Activated CD4-positive, alpha-beta T cell treated with anti-CD3 and anti-CD28 coated beads, Interleukin-2, amount 10 ng/mL, durations not matched to agents 7 days and 5 days (primary cell): ENCODE measurements at regions not wholly inside any gene's neighbourhood (a gene's known extent, or its start where the extent isn't known, plus 50 kb on each side); places are given as distances from the start of the nearest gene placed in this dataset.
A peak's percentile ranks its signal among the peaks of the same experiment; 100 is the strongest.

Experiments used
- CTCF ChIA-PET: fragments of 350-600 bp; sonication (Branson Sonifier 250); formaldehyde crosslinking; loops from one replicate; lab custom pipeline; 2021; ENCODE audit warnings: antibody characterized with exemption; lab: Charles Lee
- POLR2A ChIA-PET: fragments of 350-600 bp; sonication (Branson Sonifier 250); formaldehyde crosslinking; loops from one replicate; lab custom pipeline; 2021; ENCODE audit warnings: antibody characterized with exemption; lab: Charles Lee
- DNase-seq: peaks from one replicate; pipeline ENCODE4 v3.0.0-alpha.2; 2020
- H3K27ac Mint-ChIP-seq: one replicate; pipeline ENCODE4 v1.8.0; 2021; ENCODE audit warnings: mild to moderate bottlenecking, moderate library complexity, mixed read lengths
- H3K27me3 Mint-ChIP-seq: one replicate; pipeline ENCODE4 v1.8.0; 2021; ENCODE audit warnings: mixed read lengths
- H3K36me3 Mint-ChIP-seq: one replicate; pipeline ENCODE4 v1.8.0; 2021; ENCODE audit warnings: low read depth, mixed read lengths
- H3K4me1 Mint-ChIP-seq: one replicate; pipeline ENCODE4 v1.8.0; 2021; ENCODE audit warnings: mixed read lengths
- H3K4me3 Mint-ChIP-seq: one replicate; pipeline ENCODE4 v1.8.0; 2021; ENCODE audit warnings: mild to moderate bottlenecking, moderate library complexity, mixed read lengths
- H3K9me3 Mint-ChIP-seq: one replicate; pipeline ENCODE4 v1.8.0; 2021; ENCODE audit warnings: mixed read lengths

DNA sequence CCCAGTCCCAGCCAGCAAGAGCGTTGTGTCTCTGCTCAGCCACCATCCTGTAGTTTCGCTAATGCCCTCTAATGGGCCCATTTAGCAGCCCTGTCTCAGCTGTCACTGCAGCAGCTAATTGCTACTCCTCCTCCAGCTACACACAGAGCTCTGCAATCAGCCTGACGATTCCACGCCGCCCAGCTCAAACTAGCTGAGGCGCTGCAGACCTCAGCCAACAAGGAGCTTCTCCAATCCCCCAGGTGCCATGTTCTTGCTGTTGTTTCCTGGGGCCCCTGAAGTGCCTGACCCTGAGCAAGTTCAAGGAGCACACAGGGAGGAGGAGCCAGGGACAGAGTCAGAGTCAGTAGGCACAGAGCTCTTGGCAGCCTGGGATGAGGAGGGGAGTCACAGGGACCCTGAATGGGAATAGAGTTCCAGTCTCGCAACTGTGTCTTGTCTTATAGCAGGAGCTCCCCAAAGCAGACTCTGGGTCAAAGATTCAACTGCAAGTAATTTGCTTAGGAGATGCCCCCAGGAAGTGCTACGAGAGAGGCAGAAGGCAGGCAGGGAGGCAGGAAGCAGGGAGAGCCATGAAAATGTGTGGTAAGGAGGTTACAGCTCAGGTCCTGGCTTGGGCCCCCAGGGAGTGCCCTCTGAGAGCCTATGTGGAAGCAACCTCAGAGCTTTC is 135.8 kb upstream of the UNC5B start:
- Mint-ChIP-seq H3K27me3 (no peaks in the 10 kb centered on the region), H3K4me1 (no peaks in the 10 kb centered on the region), H3K9me3 (no peaks in the 10 kb centered on the region), H3K4me3 (no peak overlapping the region), H3K36me3 (no peaks in the 10 kb centered on the region), H3K27ac (peak overlapping the region; percentile 9)
- no peak for DNase-seq
- ChIA-PET POLR2A (no interaction called here), CTCF (no interaction called here)

DNA sequence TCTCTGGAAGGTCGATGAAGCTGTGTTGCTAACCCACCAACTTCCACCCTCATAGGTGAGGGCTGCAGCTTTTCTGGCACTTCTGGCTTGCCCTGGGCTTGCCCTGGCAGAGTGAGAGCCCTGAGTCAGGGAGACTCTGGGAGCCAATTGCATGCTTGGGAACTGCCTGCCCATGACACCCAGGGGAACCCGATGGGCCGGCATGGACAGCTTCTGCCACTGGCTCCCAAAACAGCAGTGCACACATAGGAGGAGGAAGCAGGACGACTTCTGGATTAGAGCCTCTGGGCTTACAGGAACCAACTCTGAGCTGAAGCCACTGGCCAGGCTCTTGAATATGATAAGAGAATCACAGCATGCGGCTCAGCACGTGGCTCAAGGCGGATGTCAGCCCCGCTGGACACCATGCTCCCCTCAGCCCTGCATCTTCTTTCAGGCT is 135.2 kb upstream of the UNC5B start:
- POLR2A ChIA-PET: no interaction called here
- CTCF ChIA-PET: no interaction called here
- H3K4me1 Mint-ChIP-seq: no peaks in the 10 kb centered on the region
- H3K4me3 Mint-ChIP-seq: no peak overlapping the region
- H3K27ac Mint-ChIP-seq: no peak overlapping the region
- no peaks in the 10 kb centered on the region for H3K9me3 Mint-ChIP-seq
- no peaks in the 10 kb centered on the region for H3K36me3 Mint-ChIP-seq
- no peak for DNase-seq
- no peaks in the 10 kb centered on the region for H3K27me3 Mint-ChIP-seq

- Mint-ChIP-seq H3K27ac (no peak overlapping the region), H3K27me3 (no peaks in the 10 kb centered on the region), H3K36me3 (no peaks in the 10 kb centered on the region), H3K4me1 (no peaks in the 10 kb centered on the region), H3K4me3 (no peak overlapping the region), H3K9me3 (no peaks in the 10 kb centered on the region)
- DNase-seq: no peak
- CTCF ChIA-PET: no interaction called here
- POLR2A ChIA-PET: no interaction called here
These were observed 134.4 kb upstream of the UNC5B start for GRCh38 chr10:71077796-71078453.

DNA sequence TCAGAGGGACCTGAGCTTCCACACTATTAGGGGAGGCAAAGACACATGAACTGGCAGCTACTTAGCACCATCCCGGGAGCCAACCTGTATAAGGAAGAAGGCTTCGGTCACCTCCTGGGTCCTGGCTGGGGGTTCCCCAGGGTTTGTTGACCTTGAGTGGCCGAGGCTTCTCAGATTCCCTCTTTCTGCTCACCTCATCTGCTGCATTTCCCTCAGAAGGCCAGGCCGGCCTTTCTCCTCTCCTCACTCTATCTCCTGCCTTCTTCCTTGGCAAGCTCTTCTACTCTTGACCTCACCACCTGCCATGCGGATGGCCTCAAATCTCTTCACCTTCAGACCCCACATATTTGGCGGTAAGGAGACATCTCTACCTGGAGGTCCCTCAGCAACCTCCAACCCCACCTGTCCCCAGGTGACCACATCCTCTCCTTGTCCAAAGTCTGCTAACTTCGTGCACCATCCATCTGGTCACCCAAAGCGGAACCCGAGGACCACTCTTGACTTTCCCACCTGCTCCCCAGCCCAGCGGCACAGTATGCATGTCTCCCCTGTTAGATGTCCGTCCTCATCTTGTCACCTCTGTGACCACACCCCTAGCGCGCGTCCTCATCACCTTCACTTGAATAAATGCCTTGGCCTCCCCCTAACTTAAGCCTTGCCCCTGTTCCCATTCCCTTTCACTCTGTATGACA is 133.8 kb upstream of the UNC5B start:
- Mint-ChIP-seq H3K4me1 (no peaks in the 10 kb centered on the region), H3K27ac (no peak overlapping the region), H3K36me3 (no peaks in the 10 kb centered on the region), H3K9me3 (no peaks in the 10 kb centered on the region), H3K27me3 (no peaks in the 10 kb centered on the region), H3K4me3 (no peak overlapping the region)
- ChIA-PET CTCF (no interaction called here), POLR2A (no interaction called here)
- DNase-seq: no peak

- Mint-ChIP-seq H3K4me3 (no peak overlapping the region), H3K4me1 (no peaks in the 10 kb centered on the region), H3K27me3 (no peaks in the 10 kb centered on the region), H3K36me3 (no peaks in the 10 kb centered on the region), H3K9me3 (no peaks in the 10 kb centered on the region), H3K27ac (no peak overlapping the region)
- no peak for DNase-seq
- POLR2A ChIA-PET: no interaction called here
- CTCF ChIA-PET: no interaction called here
These were observed 132.5 kb upstream of the UNC5B start for GRCh38 chr10:71079761-71080380.

DNA sequence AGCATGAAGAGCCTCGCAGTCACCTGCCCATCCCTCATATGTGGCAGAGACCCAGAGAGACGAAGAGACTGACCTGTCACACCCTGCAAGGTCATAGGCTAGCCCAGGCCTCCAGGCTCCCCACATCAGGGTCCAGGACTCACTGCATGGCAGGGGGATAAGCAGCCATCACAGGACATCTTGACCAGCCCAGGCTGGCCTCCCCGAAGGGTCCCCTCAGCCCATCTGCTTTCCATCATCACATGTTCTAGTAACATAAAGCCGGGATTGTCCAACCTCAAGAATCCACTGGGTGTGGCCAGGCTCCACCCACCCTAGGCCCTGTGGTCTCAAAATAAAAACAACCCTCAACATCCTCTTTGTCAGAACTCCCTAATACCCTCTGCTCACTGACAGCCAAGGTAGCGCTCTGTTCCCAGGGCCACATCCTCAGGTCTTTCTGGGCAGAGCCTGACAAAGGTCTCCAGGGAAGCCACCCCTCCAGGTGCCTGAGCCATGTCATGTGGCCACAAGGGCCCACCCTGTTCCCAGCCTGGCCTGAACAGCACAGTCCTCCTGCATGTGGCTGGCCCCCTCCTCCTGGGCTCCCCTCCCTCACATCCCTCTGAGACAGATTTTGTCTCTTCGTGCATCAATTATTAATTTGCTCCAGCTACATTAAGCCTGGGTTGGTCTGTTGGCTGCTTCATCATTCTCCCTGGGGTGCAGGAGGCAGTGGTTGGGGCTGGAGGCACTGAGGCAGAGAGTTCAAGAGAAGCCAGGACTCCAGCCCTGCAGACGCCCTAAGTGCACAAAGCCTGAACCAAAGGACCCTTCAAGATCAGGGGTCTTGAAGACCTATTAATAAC is 131.8 kb upstream of the UNC5B start:
- no peaks in the 10 kb centered on the region for H3K9me3 Mint-ChIP-seq
- no peaks in the 10 kb centered on the region for H3K27me3 Mint-ChIP-seq

DNA sequence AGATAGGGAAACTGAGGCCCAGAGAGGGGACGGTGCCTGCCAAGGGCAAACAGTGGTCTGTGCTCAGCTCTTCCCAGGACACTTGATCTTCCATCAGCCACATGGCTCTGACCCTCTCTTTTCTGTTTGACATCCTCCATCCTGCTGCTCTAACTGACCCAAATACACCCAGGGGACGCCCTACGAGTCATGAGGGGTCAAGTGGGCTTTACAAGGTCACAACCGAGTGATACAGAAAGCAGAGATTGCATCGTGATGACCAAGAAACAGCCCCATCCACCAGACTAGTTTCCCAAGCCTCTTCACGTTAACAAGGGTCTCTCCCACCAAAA is 131.2 kb upstream of the UNC5B start:
- POLR2A ChIA-PET: no interaction called here
- no peak overlapping the region for H3K27ac Mint-ChIP-seq
- no peak overlapping the region for H3K4me3 Mint-ChIP-seq
- DNase-seq: no peak
- no peaks in the 10 kb centered on the region for H3K9me3 Mint-ChIP-seq
- no peaks in the 10 kb centered on the region for H3K36me3 Mint-ChIP-seq
- H3K27me3 Mint-ChIP-seq: no peaks in the 10 kb centered on the region
- no peaks in the 10 kb centered on the region for H3K4me1 Mint-ChIP-seq
- CTCF ChIA-PET: no interaction called here

More for the DNA sequence above, 131.8 kb upstream of the UNC5B start:
- Mint-ChIP-seq H3K36me3 (no peaks in the 10 kb centered on the region), H3K4me3 (no peak overlapping the region), H3K4me1 (no peaks in the 10 kb centered on the region), H3K27ac (no peak overlapping the region)
- DNase-seq: no peak
- ChIA-PET CTCF (no interaction called here), POLR2A (no interaction called here)

GRCh38 chr10:71081912-71082311 is 130.5 kb upstream of the UNC5B start:
- POLR2A ChIA-PET: no interaction called here
- Mint-ChIP-seq H3K4me3 (no peak overlapping the region), H3K27ac (no peak overlapping the region), H3K9me3 (no peaks in the 10 kb centered on the region), H3K4me1 (no peaks in the 10 kb centered on the region), H3K27me3 (no peaks in the 10 kb centered on the region), H3K36me3 (no peaks in the 10 kb centered on the region)
- no peak for DNase-seq
- CTCF ChIA-PET: no interaction called here

- no peaks in the 10 kb centered on the region for H3K9me3 Mint-ChIP-seq
- no peak overlapping the region for H3K4me3 Mint-ChIP-seq
- no peaks in the 10 kb centered on the region for H3K27me3 Mint-ChIP-seq
- CTCF ChIA-PET: no interaction called here
- no peaks in the 10 kb centered on the region for H3K36me3 Mint-ChIP-seq
- no peak for DNase-seq
- H3K4me1 Mint-ChIP-seq: no peaks in the 10 kb centered on the region
- POLR2A ChIA-PET: no interaction called here
- H3K27ac Mint-ChIP-seq: no peak overlapping the region
These were observed 129.2 kb upstream of the UNC5B start for GRCh38 chr10:71082960-71083715.

DNA sequence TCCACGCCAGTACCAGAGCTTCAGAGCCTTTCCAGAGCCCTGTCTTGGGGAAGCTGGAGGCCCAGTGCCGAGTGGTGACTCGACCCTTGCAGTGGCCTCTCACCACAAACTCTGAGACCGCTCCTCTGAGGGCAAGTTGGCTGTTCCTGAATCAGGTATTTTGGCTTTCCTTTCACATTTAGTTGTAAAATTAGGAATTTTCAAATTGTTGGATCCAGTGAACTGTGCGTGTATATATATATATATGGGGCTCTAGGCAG is 128.7 kb upstream of the UNC5B start:
- ChIA-PET CTCF (no interaction called here), POLR2A (no interaction called here)
- no peak for DNase-seq
- Mint-ChIP-seq H3K4me1 (no peaks in the 10 kb centered on the region), H3K9me3 (no peaks in the 10 kb centered on the region), H3K4me3 (no peak overlapping the region), H3K27ac (no peak overlapping the region), H3K27me3 (no peaks in the 10 kb centered on the region), H3K36me3 (no peaks in the 10 kb centered on the region)

DNA sequence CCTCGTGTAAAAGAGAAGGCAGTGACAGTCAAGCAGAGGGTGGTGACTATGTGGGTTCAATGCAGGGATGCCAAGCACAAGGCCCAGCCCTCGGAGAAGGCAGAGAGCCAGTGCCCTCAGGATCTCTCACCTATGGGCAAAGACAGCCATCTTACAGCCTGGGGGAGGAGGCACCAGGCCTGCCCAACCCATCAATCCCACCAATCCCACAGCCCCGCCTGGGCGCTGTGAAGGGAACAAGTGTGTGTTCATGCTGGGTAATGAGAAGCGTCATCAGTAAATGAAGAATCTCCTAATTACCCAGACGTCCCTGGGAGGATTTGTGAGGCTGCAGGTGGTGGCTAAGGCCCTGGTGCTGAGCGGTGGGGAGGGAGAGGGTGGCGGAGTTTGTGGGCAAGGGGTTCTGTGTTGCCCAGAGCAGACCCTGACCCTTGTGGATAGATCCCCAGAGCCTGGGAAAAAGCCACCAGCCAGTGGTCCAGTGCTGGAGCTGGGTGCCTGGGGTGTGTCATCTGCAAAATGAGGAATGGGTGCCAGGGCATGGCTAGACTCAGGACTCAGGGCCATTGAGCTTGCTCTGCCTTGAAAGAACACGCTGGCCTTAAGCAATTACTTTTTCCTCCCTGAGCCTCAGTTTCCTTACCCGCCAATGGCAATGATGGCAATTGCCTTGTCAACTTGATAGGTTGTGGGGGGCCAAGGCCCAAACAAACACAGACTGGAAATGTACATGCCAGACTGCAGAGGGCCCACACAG is 128.1 kb upstream of the UNC5B start:
- H3K27ac Mint-ChIP-seq: no peak overlapping the region
- H3K4me1 Mint-ChIP-seq: no peaks in the 10 kb centered on the region
- POLR2A ChIA-PET: no interaction called here
- H3K27me3 Mint-ChIP-seq: no peaks in the 10 kb centered on the region
- CTCF ChIA-PET: no interaction called here
- H3K9me3 Mint-ChIP-seq: no peaks in the 10 kb centered on the region
- H3K36me3 Mint-ChIP-seq: no peaks in the 10 kb centered on the region
- no peak overlapping the region for H3K4me3 Mint-ChIP-seq
- no peak for DNase-seq

DNA sequence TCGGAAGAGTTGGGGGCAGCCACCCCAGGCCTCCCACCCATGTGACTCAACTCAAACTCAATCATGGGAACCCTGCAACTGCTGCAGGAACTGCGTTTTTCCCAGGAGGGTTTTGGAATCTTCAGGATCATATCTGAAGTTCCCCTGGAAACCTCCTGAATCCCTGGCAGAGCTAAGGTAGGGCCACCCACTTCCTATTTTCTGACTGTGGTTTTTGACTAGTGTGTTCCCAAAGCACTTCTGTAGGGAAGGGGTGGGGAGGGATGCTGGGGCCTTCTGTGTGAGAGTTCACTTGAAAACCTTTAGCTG is 127.6 kb upstream of the UNC5B start:
- DNase-seq: no peak

More for the DNA sequence above, 127.6 kb upstream of the UNC5B start:
- Mint-ChIP-seq H3K27me3 (no peaks in the 10 kb centered on the region), H3K36me3 (no peaks in the 10 kb centered on the region), H3K4me1 (no peaks in the 10 kb centered on the region), H3K4me3 (no peak overlapping the region), H3K27ac (no peak overlapping the region), H3K9me3 (no peaks in the 10 kb centered on the region)
- CTCF ChIA-PET: no interaction called here
- POLR2A ChIA-PET: no interaction called here
